ENCODE measurements at regions not wholly inside any gene's neighbourhood (a gene's known extent, or its start where the extent isn't known, plus 50 kb on each side); places are given as distances from the start of the nearest gene placed in this dataset.
A peak's percentile ranks its signal among the peaks of the same experiment; 100 is the strongest.

DNA sequence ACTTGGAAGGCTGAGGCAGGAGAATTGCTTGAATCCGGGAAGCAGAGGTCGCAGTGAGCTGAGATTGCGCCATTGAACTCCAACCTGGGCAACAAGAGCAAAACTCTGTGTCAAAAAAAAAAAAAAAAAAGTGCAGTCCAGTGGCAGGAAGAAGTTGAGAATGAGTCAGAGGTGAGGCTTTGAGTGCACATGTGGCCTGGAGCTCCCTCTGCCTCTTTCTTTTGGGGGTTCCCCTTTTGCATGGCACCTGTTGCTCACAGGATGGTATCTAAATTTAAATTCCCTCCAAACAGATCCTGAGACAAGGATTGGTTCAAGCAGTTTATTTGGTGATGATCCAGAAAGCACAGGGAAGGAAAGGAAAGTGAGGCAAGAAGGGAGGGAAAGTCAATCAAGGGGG is 151.4 kb upstream of the STX18 start:
- H3K27ac ChIP-seq (ENCODE audit: poor library complexity, severe bottlenecking), result no peak overlapping the region
- no peak for TF ChIP-seq CTCF (IDR thresholded peaks at IDR 0.05; ENCODE audit: poor library complexity, severe bottlenecking)
- ATAC-seq (ENCODE audit: low read depth) (0 out of 3 replicates have a peak, but pooled peaks have one; percentile 27), DNase-seq (ENCODE audit: low spot score) (no peak)
- no peaks in the 10 kb centered on the region for H3K9me3 ChIP-seq (ENCODE audit: severe bottlenecking)
- H3K4me1 ChIP-seq (ENCODE audit: insufficient read depth, poor library complexity, severe bottlenecking), result no peaks in the 10 kb centered on the region
- H3K27me3 ChIP-seq (ENCODE audit: insufficient read depth, poor library complexity, severe bottlenecking), result no peaks in the 10 kb centered on the region
- H3K36me3 ChIP-seq (ENCODE audit: low read depth), result no peaks in the 10 kb centered on the region
- no peak overlapping the region for H3K4me3 ChIP-seq (ENCODE audit: severe bottlenecking)

DNA sequence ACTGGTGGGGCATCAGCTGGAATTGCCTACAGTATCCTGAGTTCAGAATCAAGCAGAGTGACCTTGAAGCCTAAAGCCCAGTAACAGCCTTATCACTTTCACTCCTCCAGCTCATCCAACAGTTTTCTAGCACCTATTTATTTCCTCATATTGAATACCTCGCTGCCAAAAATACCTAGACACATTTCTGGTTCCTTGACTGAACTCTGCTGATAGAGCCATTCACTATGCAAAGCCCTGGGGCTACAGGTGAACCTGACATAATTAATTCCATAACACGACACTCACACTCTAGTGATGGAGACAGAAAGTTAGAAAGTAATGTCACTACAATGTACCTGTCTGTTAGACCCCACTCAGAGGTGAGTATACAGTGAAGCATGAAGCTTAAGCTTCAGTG is 149.0 kb upstream of the STX18 start:
- H3K27ac ChIP-seq (ENCODE audit: poor library complexity, severe bottlenecking), result no peak overlapping the region
- H3K4me3 ChIP-seq (ENCODE audit: severe bottlenecking), result no peak overlapping the region
- H3K9me3 ChIP-seq (ENCODE audit: severe bottlenecking), result no peaks in the 10 kb centered on the region
- ATAC-seq (ENCODE audit: low read depth) (no peak), DNase-seq (ENCODE audit: low spot score) (no peak)
- H3K36me3 ChIP-seq (ENCODE audit: low read depth), result no peaks in the 10 kb centered on the region
- no peaks in the 10 kb centered on the region for H3K27me3 ChIP-seq (ENCODE audit: insufficient read depth, poor library complexity, severe bottlenecking)
- H3K4me1 ChIP-seq (ENCODE audit: insufficient read depth, poor library complexity, severe bottlenecking), result no peaks in the 10 kb centered on the region
- no peak for TF ChIP-seq CTCF (IDR thresholded peaks at IDR 0.05; ENCODE audit: poor library complexity, severe bottlenecking)

- H3K36me3 ChIP-seq (ENCODE audit: low read depth), result no peaks in the 10 kb centered on the region
- DNase-seq (ENCODE audit: low spot score) (no peak), ATAC-seq (ENCODE audit: low read depth) (no peak)
- H3K4me3 ChIP-seq (ENCODE audit: severe bottlenecking), result no peak overlapping the region
- no peaks in the 10 kb centered on the region for H3K27me3 ChIP-seq (ENCODE audit: insufficient read depth, poor library complexity, severe bottlenecking)
- H3K27ac ChIP-seq (ENCODE audit: poor library complexity, severe bottlenecking), result no peak overlapping the region
- no peaks in the 10 kb centered on the region for H3K9me3 ChIP-seq (ENCODE audit: severe bottlenecking)
- TF ChIP-seq CTCF (IDR thresholded peaks at IDR 0.05; ENCODE audit: poor library complexity, severe bottlenecking), result no peak
- no peaks in the 10 kb centered on the region for H3K4me1 ChIP-seq (ENCODE audit: insufficient read depth, poor library complexity, severe bottlenecking)
Observed at GRCh38 chr4:4689694-4690440, 148.0 kb upstream of the STX18 start.

- H3K36me3 ChIP-seq (ENCODE audit: low read depth), result no peaks in the 10 kb centered on the region
- no peaks in the 10 kb centered on the region for H3K27me3 ChIP-seq (ENCODE audit: insufficient read depth, poor library complexity, severe bottlenecking)
Observed at GRCh38 chr4:4687935-4688727, 146.3 kb upstream of the STX18 start.

More at GRCh38 chr4:4687935-4688727, 146.3 kb upstream of the STX18 start:
- no peak for TF ChIP-seq CTCF (IDR thresholded peaks at IDR 0.05; ENCODE audit: poor library complexity, severe bottlenecking)
- H3K4me3 ChIP-seq (ENCODE audit: severe bottlenecking), result no peak overlapping the region
- no peaks in the 10 kb centered on the region for H3K4me1 ChIP-seq (ENCODE audit: insufficient read depth, poor library complexity, severe bottlenecking)
- ATAC-seq (ENCODE audit: low read depth) (no peak), DNase-seq (ENCODE audit: low spot score) (no peak)
- no peak overlapping the region for H3K27ac ChIP-seq (ENCODE audit: poor library complexity, severe bottlenecking)
- no peaks in the 10 kb centered on the region for H3K9me3 ChIP-seq (ENCODE audit: severe bottlenecking)

Measured in RWPE2 (cell line).